H1 (cell line): ENCODE measurements at regions not wholly inside any gene's neighbourhood (a gene's known extent, or its start where the extent isn't known, plus 50 kb on each side); places are given as distances from the start of the nearest gene placed in this dataset.

Source experiments
- CTCF ChIA-PET: fragments of 300-600 bp; sonication (Branson Sonifier 250); formaldehyde crosslinking; loops from one replicate; lab custom pipeline; 2021; ENCODE audit not compliant: partially characterized antibody; lab: Charles Lee
- POLR2A ChIA-PET: fragments of 300-600 bp; sonication (Branson Sonifier 250); formaldehyde crosslinking; loops from one replicate; lab custom pipeline; 2021; ENCODE audit warnings: inconsistent platforms; ENCODE audit not compliant: partially characterized antibody; lab: Charles Lee
- DNase-seq, 2 experiments: peaks; one replicate each; pipeline versions ENCODE4 v3.0.0 to v3.0.0-alpha.2; 2010 to 2022; ENCODE audit warnings: low spot score in 2 of 2, low read depth in 1 of 2, mixed read lengths in 1 of 2
- FAIRE-seq: peaks from 2 replicates; lab custom pipeline; 2011; peaks lifted over from hg19 to GRCh38; lab: Jason Lieb, UNC
- H2AFZ ChIP-seq: 2 replicates; pipeline ENCODE4 v1.8.1; 2012; ENCODE audit warnings: low read length, inconsistent platforms
- H2AK5ac ChIP-seq: 2 replicates; pipeline ENCODE4 v1.6.1; 2013; ENCODE audit warnings: low read depth, low read length
- H2BK120ac ChIP-seq: replicated peaks from 2 replicates; pipeline ENCODE3; 2013; ENCODE audit warnings: low read depth, low read length, inconsistent platforms
- H2BK12ac ChIP-seq: 2 replicates; pipeline ENCODE4 v1.6.1; 2013; ENCODE audit warnings: low read depth, low read length
- H2BK15ac ChIP-seq: 2 replicates; pipeline ENCODE4 v1.6.1; 2013; ENCODE audit warnings: low read length
- H2BK20ac ChIP-seq: 2 replicates; pipeline ENCODE4 v1.6.1; 2013; ENCODE audit warnings: low read length
- H2BK5ac ChIP-seq: 2 replicates; pipeline ENCODE4 v1.6.1; 2013; ENCODE audit warnings: low read depth, low read length
- H3K14ac ChIP-seq: 2 replicates; pipeline ENCODE4 v1.6.1; 2013; ENCODE audit warnings: inconsistent platforms; ENCODE audit not compliant: insufficient read length
- H3K18ac ChIP-seq: 2 replicates; pipeline ENCODE4 v1.6.1; 2013; ENCODE audit warnings: low read length; ENCODE audit errors: extremely low read depth
- H3K23ac ChIP-seq: 2 replicates; pipeline ENCODE4 v1.6.1; 2013; ENCODE audit warnings: inconsistent platforms; ENCODE audit not compliant: insufficient read length
- H3K23me2 ChIP-seq: 2 replicates; pipeline ENCODE4 v1.6.1; 2013; ENCODE audit warnings: low read depth, low read length
- H3K27ac ChIP-seq: 2 replicates; pipeline ENCODE4 v1.6.1; 2011; ENCODE audit warnings: low read depth, low read length, inconsistent platforms
- H3K27me3 ChIP-seq, 4 experiments: replicated peaks in 1 of 4; 1 replicate in 1 of 4; 2 replicates in 3 of 4; pipeline versions ENCODE4 v1.6.1 to v1.8.1; 2011 to 2013; ENCODE audit warnings: low read length in 3 of 4, mild to moderate bottlenecking in 3 of 4, inconsistent platforms in 2 of 4, mixed read lengths in 2 of 4, moderate library complexity in 1 of 4; ENCODE audit not compliant: control insufficient read depth in 3 of 4, insufficient read depth in 3 of 4; ENCODE audit errors: extremely low read depth in 1 of 4
- H3K36me3 ChIP-seq, 4 experiments: 2 replicates each; pipeline versions ENCODE4 v1.6.1 to v1.8.1; 2011 to 2013; ENCODE audit warnings: mild to moderate bottlenecking in 4 of 4, low read length in 3 of 4, moderate library complexity in 2 of 4, control low read depth in 1 of 4, inconsistent platforms in 1 of 4; ENCODE audit not compliant: insufficient read depth in 4 of 4, control insufficient read depth in 2 of 4
- H3K4ac ChIP-seq: replicated peaks from 2 replicates; pipeline ENCODE3; 2013; ENCODE audit warnings: low read length, low read depth, mixed read lengths, inconsistent platforms; ENCODE audit not compliant: insufficient read length
- H3K4me1 ChIP-seq, 4 experiments: replicated peaks in 1 of 4; 1 replicate in 1 of 4; 2 replicates in 3 of 4; pipeline versions ENCODE4 v1.6.1 to v1.8.1; 2011 to 2013; ENCODE audit warnings: low read length in 3 of 4, inconsistent platforms in 2 of 4, mixed read lengths in 1 of 4; ENCODE audit not compliant: insufficient read depth in 4 of 4, control insufficient read depth in 3 of 4
- H3K4me2 ChIP-seq, 2 experiments: 2 replicates each; pipeline versions ENCODE4 v1.6.1 to v1.8.1; 2011 to 2013; ENCODE audit warnings: low read depth in 2 of 2, low read length in 2 of 2, control low read depth in 1 of 2, inconsistent platforms in 1 of 2, mild to moderate bottlenecking in 1 of 2; ENCODE audit not compliant: insufficient read depth in 1 of 2
- H3K4me3 ChIP-seq, 4 experiments: fragments of 200-600, 300-600 bp in 1 of 4; sonication (generic), shearing (Covaris generic), sonication (Bioruptor Twin) in 1 of 4; 2 replicates each; pipeline versions ENCODE4 v1.5.1 to v1.8.1; 2011 to 2016; ENCODE audit warnings: low read length in 4 of 4, low read depth in 3 of 4, control low read depth in 2 of 4, inconsistent platforms in 2 of 4, mild to moderate bottlenecking in 2 of 4, mixed read lengths in 1 of 4, moderate library complexity in 1 of 4; ENCODE audit not compliant: insufficient read depth in 2 of 4; ENCODE audit errors: extremely low read depth in 1 of 4
- H3K56ac ChIP-seq: replicated peaks from 2 replicates; pipeline ENCODE3; 2013; ENCODE audit warnings: low read depth, mild to moderate bottlenecking, mixed read lengths, low read length, inconsistent platforms; ENCODE audit not compliant: insufficient read length
- H3K79me1 ChIP-seq: 2 replicates; pipeline ENCODE4 v1.6.1; 2013; ENCODE audit warnings: low read depth, low read length, control low read depth
- H3K79me2 ChIP-seq, 2 experiments: 2 replicates each; pipeline versions ENCODE4 v1.6.1 to v1.8.1; 2012 to 2013; ENCODE audit warnings: low read length in 2 of 2, mild to moderate bottlenecking in 2 of 2, inconsistent platforms in 1 of 2; ENCODE audit not compliant: insufficient read depth in 2 of 2, control insufficient read depth in 1 of 2
- H3K9ac ChIP-seq, 4 experiments: replicated peaks in 1 of 4; 1 replicate in 1 of 4; 2 replicates in 3 of 4; pipeline versions ENCODE4 v1.6.1 to v1.8.1; 2011 to 2013; ENCODE audit warnings: low read depth in 3 of 4, low read length in 3 of 4, control low read depth in 2 of 4, mild to moderate bottlenecking in 2 of 4, moderate library complexity in 2 of 4, inconsistent platforms in 1 of 4; ENCODE audit errors: extremely low read depth in 1 of 4
- H3K9me3 ChIP-seq, 2 experiments: 2 replicates each; pipeline versions ENCODE4 v1.6.1 to v1.8.1; 2012 to 2013; ENCODE audit warnings: mild to moderate bottlenecking in 2 of 2, moderate library complexity in 2 of 2, control low read depth in 1 of 2, inconsistent platforms in 1 of 2, low read depth in 1 of 2, low read length in 1 of 2, mixed read lengths in 1 of 2; ENCODE audit not compliant: insufficient read depth in 2 of 2
- H4K20me1 ChIP-seq, 2 experiments: replicated peaks in 1 of 2; 2 replicates each; pipeline versions ENCODE3 to v1.8.1; 2011 to 2013; ENCODE audit warnings: inconsistent platforms in 2 of 2, low read length in 2 of 2, mild to moderate bottlenecking in 1 of 2; ENCODE audit not compliant: insufficient read depth in 2 of 2, control insufficient read depth in 1 of 2
- H4K5ac ChIP-seq: 2 replicates; pipeline ENCODE4 v1.6.1; 2013; ENCODE audit warnings: low read length, low read depth, mixed read lengths, inconsistent platforms; ENCODE audit not compliant: insufficient read length
- H4K8ac ChIP-seq: 2 replicates; pipeline ENCODE4 v1.8.0; 2013; ENCODE audit warnings: mild to moderate bottlenecking, moderate library complexity, low read length, inconsistent platforms; ENCODE audit not compliant: insufficient read depth; ENCODE audit errors: extremely low read depth
- H4K91ac ChIP-seq: replicated peaks from 2 replicates; pipeline ENCODE3; 2013; ENCODE audit warnings: low read length, mixed read lengths, inconsistent platforms; ENCODE audit not compliant: insufficient read length
- EP300 ChIP-seq, 2 experiments: IDR thresholded peaks; 1 replicate in 1 of 2; 2 replicates in 1 of 2; pipeline ENCODE4 v1.6.1; 2011 to 2012; ENCODE audit warnings: low read depth in 2 of 2, low read length in 2 of 2, mild to moderate bottlenecking in 2 of 2, borderline replicate concordance in 1 of 2, inconsistent platforms in 1 of 2, moderate library complexity in 1 of 2
- JUN ChIP-seq: IDR thresholded peaks from 2 replicates; pipeline ENCODE4 v1.6.1; 2011; ENCODE audit warnings: low read depth, mild to moderate bottlenecking, improper control_type of control experiment, low read length
- RBBP5 ChIP-seq: IDR thresholded peaks from 2 replicates; pipeline ENCODE4 v1.7.1; 2012; ENCODE audit warnings: low read depth, mild to moderate bottlenecking, inconsistent platforms, low read length, moderate library complexity, borderline replicate concordance
- RXRA ChIP-seq: IDR thresholded peaks from 2 replicates; pipeline ENCODE4 v1.6.1; 2011; ENCODE audit warnings: low read depth, mild to moderate bottlenecking, low read length, moderate library complexity; ENCODE audit not compliant: insufficient read depth
- SIN3A ChIP-seq, 2 experiments: IDR thresholded peaks in 1 of 2; conservative IDR thresholded peaks in 1 of 2; 2 replicates each; pipeline ENCODE4 v1.6.1; 2011 to 2012; ENCODE audit warnings: low read length in 2 of 2, improper control_type of control experiment in 1 of 2, low read depth in 1 of 2, mild to moderate bottlenecking in 1 of 2
- SIRT6 ChIP-seq: IDR thresholded peaks from one replicate; pipeline ENCODE4 v1.7.1; 2012; ENCODE audit warnings: low read length, inconsistent platforms
- SP1 ChIP-seq: IDR thresholded peaks from 2 replicates; pipeline ENCODE4 v1.6.1; 2011; ENCODE audit warnings: low read depth, low read length
- SP4 ChIP-seq: IDR thresholded peaks from 2 replicates; pipeline ENCODE4 v1.6.1; 2012; ENCODE audit warnings: low read length, inconsistent platforms
- TAF1 ChIP-seq: IDR thresholded peaks from 2 replicates; pipeline ENCODE4 v1.6.1; 2011; ENCODE audit warnings: mild to moderate bottlenecking, low read depth, low read length
- TBP ChIP-seq: IDR thresholded peaks from 2 replicates; pipeline ENCODE4 v1.6.1; 2011; ENCODE audit warnings: low read depth, low read length, improper control_type of control experiment
- WGBS, 2 experiments: shearing (Covaris generic) in 1 of 2; methylation state at CpG; one replicate each; pipeline versions ENCODE4 v1.1.6 to v1.1.7; 2013 to 2015; ENCODE audit warnings: low lambda C conversion rate in 2 of 2, mixed read lengths in 2 of 2, inconsistent platforms in 1 of 2, low coverage in 1 of 2, missing lambda C conversion rate in 1 of 2; ENCODE audit not compliant: insufficient replicate concordance in 2 of 2, insufficient coverage in 1 of 2, insufficient read length in 1 of 2; ENCODE audit errors: extremely low coverage in 1 of 2, missing lambda C conversion rate in 1 of 2; 5-methylcytosine and 5-hydroxymethylcytosine counted together
- TF ChIP-seq, protein P1 (sequence below): IDR thresholded peaks from 2 replicates; pipeline ENCODE4 v1.6.1; 2012; ENCODE audit warnings: low read length, inconsistent platforms

DNA sequence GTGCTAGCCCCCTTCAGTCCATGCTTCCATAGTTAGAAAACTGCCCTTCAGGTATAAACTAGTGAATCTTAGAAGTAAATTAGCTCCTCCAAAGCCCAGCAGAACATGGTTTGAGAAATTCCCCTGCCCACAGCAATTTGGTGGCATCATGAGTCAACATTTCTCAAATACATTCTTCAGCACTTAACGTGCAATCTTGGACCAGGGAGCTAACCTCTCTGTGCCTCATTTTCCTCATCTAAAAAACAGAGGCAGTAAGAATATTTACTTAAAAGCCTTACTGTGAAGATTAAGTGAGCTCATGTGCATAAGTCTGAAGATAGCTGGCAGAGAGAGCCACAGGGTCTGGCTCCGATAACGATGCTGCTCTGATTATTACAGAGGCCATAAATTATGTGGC, 800.7 kb upstream of the AMELY start:
- no peak for FAIRE-seq
- POLR2A ChIA-PET, result no interaction called here
- TF ChIP-seq JUN (no peak), RBBP5 (no peak), EP300 (IDR thresholded peaks at IDR 0.05; ENCODE audit: borderline replicate concordance in 1 of 2, low read depth in 2 of 2, low read length in 2 of 2) (no peak), SP4 (no peak), TAF1 (no peak), TBP (no peak), SIN3A (conservative IDR thresholded peaks at IDR 0.05 in 1 of 2, IDR thresholded peaks at IDR 0.05 in 1 of 2; ENCODE audit: low read depth in 1 of 2, low read length in 2 of 2) (no peak), RXRA (no peak), SIRT6 (no peak), SP1 (no peak)
- TF ChIP-seq, protein P1, sequence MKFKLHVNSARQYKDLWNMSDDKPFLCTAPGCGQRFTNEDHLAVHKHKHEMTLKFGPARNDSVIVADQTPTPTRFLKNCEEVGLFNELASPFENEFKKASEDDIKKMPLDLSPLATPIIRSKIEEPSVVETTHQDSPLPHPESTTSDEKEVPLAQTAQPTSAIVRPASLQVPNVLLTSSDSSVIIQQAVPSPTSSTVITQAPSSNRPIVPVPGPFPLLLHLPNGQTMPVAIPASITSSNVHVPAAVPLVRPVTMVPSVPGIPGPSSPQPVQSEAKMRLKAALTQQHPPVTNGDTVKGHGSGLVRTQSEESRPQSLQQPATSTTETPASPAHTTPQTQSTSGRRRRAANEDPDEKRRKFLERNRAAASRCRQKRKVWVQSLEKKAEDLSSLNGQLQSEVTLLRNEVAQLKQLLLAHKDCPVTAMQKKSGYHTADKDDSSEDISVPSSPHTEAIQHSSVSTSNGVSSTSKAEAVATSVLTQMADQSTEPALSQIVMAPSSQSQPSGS, result no peak

More for the DNA sequence above, 800.7 kb upstream of the AMELY start:
- Histone ChIP-seq H4K8ac (no peak overlapping the region), H3K14ac (no peak overlapping the region), H4K91ac (no peak overlapping the region), H2BK15ac (no peak overlapping the region), H2AFZ (no peak overlapping the region), H3K79me2 (no peaks in the 10 kb centered on the region), H3K23ac (no peak overlapping the region), H4K5ac (no peak overlapping the region), H3K79me1 (no peaks in the 10 kb centered on the region), H3K56ac (no peak overlapping the region), H4K20me1 (no peaks in the 10 kb centered on the region), H3K27ac (no peak overlapping the region), H3K23me2 (no peaks in the 10 kb centered on the region), H3K36me3 (no peaks in the 10 kb centered on the region), H3K4ac (no peak overlapping the region), H3K4me2 (no peak overlapping the region), H3K9ac (no peak overlapping the region), H3K27me3 (no peaks in the 10 kb centered on the region), H2AK5ac (no peak overlapping the region), H3K4me3 (no peak overlapping the region), H2BK5ac (no peak overlapping the region), H3K9me3 (peaks cover 0 to 3% of the 10 kb centered on the region in 2 experiments; a peak in 1 of 4 replicates), H2BK20ac (no peak overlapping the region), H2BK120ac (no peak overlapping the region), H3K4me1 (no peaks in the 10 kb centered on the region), H2BK12ac (no peak overlapping the region), H3K18ac (no peak overlapping the region)
- 89% methylated on average over 3 of the region's 3 CpGs; no CpG with 5 or more reads in 1 of the 2 experiments for WGBS, 2 experiments
- no peak for DNase-seq
- CTCF ChIA-PET, result no interaction called here
